K562 (cell line): ENCODE measurements at regions not wholly inside any gene's neighbourhood (a gene's known extent, or its start where the extent isn't known, plus 50 kb on each side); places are given as distances from the start of the nearest gene placed in this dataset.
"Not testable (repeated sequence)": the region's sequence is repeated elsewhere in the genome, so short reads cannot be mapped to it uniquely, and the experiment has no call there.

Source experiments
- ATAC-seq: fragments of 200-7000 bp; cut with Tn5 transposase; 3 replicates; pipeline ENCODE4 v1.9.1; 2020; ENCODE audit warnings: moderate library complexity
- BruUV-seq: library from RNA; stranded (reverse); fragments of 400-500 nt; replicated peaks from 2 replicates; lab custom pipeline; 2021; lab: Mats Ljungman, UMichigan
- CTCF ChIA-PET: fragments of 300-600 bp; formaldehyde crosslinking; extraction: SDS; loops from one replicate; lab custom pipeline; 2021; ENCODE audit warnings: low intra/inter-chr PET ratio; lab: Yijun Ruan, JAX
- POLR2A ChIA-PET: fragments of 300-600, 350-650 bp; sonication (Branson Sonifier 250); formaldehyde crosslinking; extraction: SDS; loops from one replicate; lab custom pipeline; 2021; ENCODE audit warnings: antibody characterized with exemption, inconsistent platforms; lab: Yijun Ruan, JAX
- DNase-seq, 4 experiments: peaks; one replicate each; pipeline versions ENCODE4 v3.0.0 to v3.0.0-alpha.2; 2011 to 2018; ENCODE audit warnings: low spot score in 3 of 4, mixed read lengths in 3 of 4; ENCODE audit errors: extremely low read depth in 1 of 4
- FAIRE-seq: peaks from 2 replicates; lab custom pipeline; 2011; peaks lifted over from hg19 to GRCh38; lab: Jason Lieb, UNC
- H2AFZ ChIP-seq: 2 replicates; pipeline ENCODE4 v1.6.0; 2011; ENCODE audit warnings: low read depth, low read length, control low read depth, inconsistent platforms
- H3K27ac ChIP-seq: fragments of 200-600 bp; 3 replicates; pipeline ENCODE4 v1.8.0; 2011; ENCODE audit warnings: low read depth, mild to moderate bottlenecking, control low read depth, inconsistent platforms, low read length, moderate library complexity, mixed read lengths; ENCODE audit errors: extremely low read depth
- H3K27me3 ChIP-seq, 2 experiments: fragments of 300-600 bp in 1 of 2; 2 replicates in 1 of 2; 3 replicates in 1 of 2; pipeline versions ENCODE4 v1.6.0 to v1.8.0; 2011; ENCODE audit warnings: inconsistent platforms in 2 of 2, low read length in 2 of 2, mild to moderate bottlenecking in 1 of 2, mixed read lengths in 1 of 2, moderate library complexity in 1 of 2; ENCODE audit not compliant: control insufficient read depth in 2 of 2, insufficient read depth in 2 of 2
- H3K36me3 ChIP-seq: fragments of 300-600 bp; 3 replicates; pipeline ENCODE4 v1.8.0; 2011; ENCODE audit warnings: mild to moderate bottlenecking, low read length, inconsistent platforms; ENCODE audit not compliant: control insufficient read depth, insufficient read depth
- H3K4me1 ChIP-seq, 2 experiments: fragments of 200-600 bp in 1 of 2; replicated peaks in 1 of 2; 2 replicates in 1 of 2; 3 replicates in 1 of 2; pipeline versions ENCODE4 v1.5.1 to v1.8.0; 2011; ENCODE audit warnings: inconsistent platforms in 2 of 2, low read length in 2 of 2, mild to moderate bottlenecking in 1 of 2, mixed read lengths in 1 of 2, moderate library complexity in 1 of 2; ENCODE audit not compliant: control insufficient read depth in 2 of 2, insufficient read depth in 2 of 2
- H3K4me2 ChIP-seq: 2 replicates; pipeline ENCODE4 v1.6.1; 2011; ENCODE audit warnings: low read length, control low read depth, inconsistent platforms, mixed read lengths; ENCODE audit not compliant: insufficient read depth
- H3K4me3 ChIP-seq: fragments of 200-600 bp; sonication (generic), shearing (Covaris generic); 2 replicates; pipeline ENCODE4 v1.5.1; 2016; ENCODE audit warnings: control low read depth, inconsistent platforms
- H3K79me2 ChIP-seq: fragments of 200-600 bp; 3 replicates; pipeline ENCODE4 v1.8.0; 2011; ENCODE audit warnings: low read length, inconsistent platforms; ENCODE audit not compliant: control insufficient read depth, insufficient read depth
- H3K9ac ChIP-seq, 2 experiments: 2 replicates each; pipeline versions ENCODE4 v1.6.0 to v1.6.1; 2011; ENCODE audit warnings: low read depth in 2 of 2, low read length in 2 of 2, control low read depth in 1 of 2, inconsistent platforms in 1 of 2, mild to moderate bottlenecking in 1 of 2, mixed read lengths in 1 of 2; ENCODE audit not compliant: insufficient read depth in 1 of 2
- H3K9me1 ChIP-seq: one replicate; pipeline ENCODE4 v1.6.0; 2011; ENCODE audit warnings: inconsistent platforms, mild to moderate bottlenecking, low read length, moderate library complexity; ENCODE audit not compliant: control insufficient read depth, insufficient read depth
- H3K9me3 ChIP-seq: replicated peaks from 2 replicates; pipeline ENCODE4 v1.5.1; 2011; ENCODE audit warnings: low read depth, low read length, inconsistent platforms; ENCODE audit not compliant: control insufficient read depth, insufficient read depth
- H4K20me1 ChIP-seq: replicated peaks from 2 replicates; pipeline ENCODE4 v1.6.1; 2011; ENCODE audit warnings: low read length, inconsistent platforms, mixed read lengths; ENCODE audit not compliant: control insufficient read depth, insufficient read depth
- CEBPB ChIP-seq: fragments of 450-650 bp; IDR thresholded peaks from 2 replicates; pipeline ENCODE4 v1.6.1; 2016; ENCODE audit warnings: missing genetic modification characterization, missing compliant biosample characterization
- CEBPG ChIP-seq, 3 experiments: fragments of 200-800 bp in 1 of 3; sonication (Bioruptor generic) in 1 of 3; sonication (generic) in 1 of 3; formaldehyde crosslinking in 1 of 3; IDR thresholded peaks in 2 of 3; conservative IDR thresholded peaks in 1 of 3; 2 replicates each; pipeline versions ENCODE4 v1.6.1 to v1.8.0; 2016 to 2022; ENCODE audit warnings: missing compliant biosample characterization in 2 of 3, missing genetic modification characterization in 2 of 3, mild to moderate bottlenecking in 1 of 3, missing genetic modification reagents in 1 of 3
- NFIC ChIP-seq: fragments of 450-650 bp; IDR thresholded peaks from 2 replicates; pipeline ENCODE4 v1.6.1; 2017; ENCODE audit warnings: mild to moderate bottlenecking, inconsistent platforms
- RB1 ChIP-seq: fragments of 450-650 bp; IDR thresholded peaks from 2 replicates; pipeline ENCODE4 v1.6.1; 2017; ENCODE audit warnings: low read depth, mild to moderate bottlenecking
- WGBS: fragments of 100-300 bp; shearing (Covaris generic); methylation state at CpG from one replicate; pipeline ENCODE4 v1.1.6; 2016; ENCODE audit warnings: low coverage, mixed read lengths; ENCODE audit not compliant: insufficient coverage; ENCODE audit errors: missing lambda C conversion rate; 5-methylcytosine and 5-hydroxymethylcytosine counted together
- in situ Hi-C: fragments of 300-500 bp; cut with MboI; formaldehyde crosslinking; loops from 4 replicates; pipeline ENCODE4 v1.15.0; 2018; ENCODE audit warnings: inconsistent platforms, mixed read lengths
- intact Hi-C: fragments of 100-400 bp; cut with micrococcal nuclease; formaldehyde crosslinking; loops from 2 replicates; pipeline ENCODE4 v1.14.2; 2022

GRCh38 chr3:31327826-31328357 lies 204.8 kb upstream of the STT3B start:
- H3K79me2 ChIP-seq, POLR2A ChIA-PET, intact Hi-C loops: not testable (repeated sequence)

GRCh38 chr3:31331278-31331677 lies 201.4 kb upstream of the STT3B start:
- H3K36me3 ChIP-seq: no peaks in the 10 kb centered on the region

More at GRCh38 chr3:31327826-31328357, 204.8 kb upstream of the STT3B start:
- H2AFZ ChIP-seq; H3K36me3 ChIP-seq; H3K4me1 ChIP-seq; H3K27me3 ChIP-seq; in situ Hi-C loops; H3K9me1 ChIP-seq; BruUV-seq; H3K4me3 ChIP-seq; CTCF ChIA-PET; H3K27ac ChIP-seq; TF ChIP-seq CEBPG (CRISPR knock-in tag; IDR thresholded peaks at IDR 0.05): not testable (repeated sequence)
- TF ChIP-seq CEBPB (tag) (peak; percentile 61), CEBPG (tag; conservative IDR thresholded peaks at IDR 0.05 in 1 of 2, IDR thresholded peaks at IDR 0.05 in 1 of 2) (peak in 1 of 2 experiments; percentile 63; a peak in 1 of 4 replicates)
- TF ChIP-seq, all 486 proteins: peak for 2; not testable (repeated sequence) for 484
- not testable (repeated sequence) for DNase-seq, H3K9me3 ChIP-seq, FAIRE-seq, ATAC-seq, H3K9ac ChIP-seq, H3K4me2 ChIP-seq, H4K20me1 ChIP-seq
- 0% methylated on average over 3 of the region's 3 CpGs for WGBS

More at GRCh38 chr3:31331278-31331677, 201.4 kb upstream of the STT3B start:
- no peak for TF ChIP-seq RB1
- peak; percentile 35; the same call in 1 of the 2 replicates for TF ChIP-seq NFIC
- DNase-seq: no peak
- no peaks in the 10 kb centered on the region for H3K79me2 ChIP-seq
- no peak for FAIRE-seq
- ChIA-PET CTCF (no interaction called here), POLR2A (no interaction called here)
- no peaks in the 10 kb centered on the region for H3K27me3 ChIP-seq
- in situ Hi-C loops (no loop called here), intact Hi-C loops (no loop called here)
- no peak overlapping the region for H3K27ac ChIP-seq
- H3K4me1 ChIP-seq: no peaks in the 10 kb centered on the region
- 0% methylated on average over 3 of the region's 3 CpGs for WGBS
- no TSS peak for BruUV-seq
- H3K9me1 ChIP-seq: no peaks in the 10 kb centered on the region
- H3K9me3 ChIP-seq: no peaks in the 10 kb centered on the region
- no peak overlapping the region for H3K9ac ChIP-seq
- no peak overlapping the region for H2AFZ ChIP-seq
- no peaks in the 10 kb centered on the region for H4K20me1 ChIP-seq
- no peak overlapping the region for H3K4me2 ChIP-seq
- no peak for ATAC-seq
- no peak overlapping the region for H3K4me3 ChIP-seq
